HEK293 (cell line): ENCODE measurements at regions not wholly inside any gene's neighbourhood (a gene's known extent, or its start where the extent isn't known, plus 50 kb on each side); places are given as distances from the start of the nearest gene placed in this dataset.

Experiments used
- CTCF ChIA-PET: fragments of 350-600 bp; formaldehyde crosslinking; extraction: SDS; loops from one replicate; lab custom pipeline; 2021; ENCODE audit warnings: antibody characterized with exemption; lab: Yijun Ruan, JAX
- POLR2A ChIA-PET: fragments of 300-600 bp; formaldehyde crosslinking; extraction: SDS; loops from one replicate; lab custom pipeline; 2020; ENCODE audit warnings: antibody characterized with exemption, inconsistent platforms; lab: Yijun Ruan, JAX
- H3K27ac ChIP-seq: fragments of 200-500 bp; sonication (Bioruptor generic); 2 replicates; pipeline ENCODE4 v1.5.1; 2014; ENCODE audit warnings: low read depth, low read length, control low read depth, inconsistent platforms; ENCODE audit errors: extremely low read depth
- H3K36me3 ChIP-seq, 2 experiments: fragments of 200-500 bp in 1 of 2; sonication (Bioruptor generic) in 1 of 2; 1 replicate in 1 of 2; 2 replicates in 1 of 2; pipeline ENCODE4 v1.5.1; 2014 to 2017; ENCODE audit warnings: inconsistent platforms in 2 of 2, low read length in 2 of 2; ENCODE audit not compliant: control insufficient read depth in 2 of 2, insufficient read depth in 1 of 2
- H3K4me1 ChIP-seq: fragments of 200-500 bp; sonication (Bioruptor generic); 2 replicates; pipeline ENCODE4 v1.5.1; 2014; ENCODE audit warnings: mild to moderate bottlenecking, low read length, inconsistent platforms; ENCODE audit not compliant: control insufficient read depth, insufficient read depth
- H3K4me3 ChIP-seq: 2 replicates; pipeline ENCODE4 v1.5.1; 2011; ENCODE audit warnings: low read depth, mild to moderate bottlenecking, control low read depth, low read length, moderate library complexity
- H3K9me3 ChIP-seq: fragments of 200-500 bp; sonication (Bioruptor generic); 2 replicates; pipeline ENCODE4 v1.5.1; 2014; ENCODE audit warnings: low read depth, low read length, inconsistent platforms; ENCODE audit not compliant: control insufficient read depth, insufficient read depth
- BCL11B ChIP-seq: fragments of 450-650 bp; formaldehyde crosslinking; IDR thresholded peaks from 2 replicates; pipeline ENCODE4 v1.5.1; 2016; ENCODE audit warnings: low read depth, missing biosample characterization, missing genetic modification characterization
- GLI2 ChIP-seq: fragments of 450-650 bp; formaldehyde crosslinking; IDR thresholded peaks from 2 replicates; pipeline ENCODE4; 2017; ENCODE audit warnings: missing biosample characterization, missing genetic modification characterization, low read depth, borderline replicate concordance
- MEIS1 ChIP-seq: sonication (generic); formaldehyde crosslinking; IDR thresholded peaks from 2 replicates; pipeline ENCODE4 v1.8.1; 2022; ENCODE audit warnings: missing genetic modification reagents, mild to moderate bottlenecking, borderline replicate concordance
- PRDM1 ChIP-seq: fragments of 450-650 bp; formaldehyde crosslinking; IDR thresholded peaks from 2 replicates; pipeline ENCODE4; 2016; ENCODE audit warnings: missing biosample characterization, missing genetic modification characterization
- ZNF211 ChIP-seq: fragments of 450-650 bp; formaldehyde crosslinking; IDR thresholded peaks from 2 replicates; pipeline ENCODE4 v1.5.1; 2016; ENCODE audit warnings: low read depth, missing biosample characterization, missing genetic modification characterization
- ZNF24 ChIP-seq: fragments of 450-650 bp; formaldehyde crosslinking; IDR thresholded peaks from 2 replicates; pipeline ENCODE4 v1.5.1; 2016; ENCODE audit warnings: missing biosample characterization, missing genetic modification characterization
- ZNF26 ChIP-seq: fragments of 450-650 bp; formaldehyde crosslinking; IDR thresholded peaks from 2 replicates; pipeline ENCODE4 v1.5.1; 2016; ENCODE audit warnings: missing biosample characterization, missing genetic modification characterization
- ZNF266 ChIP-seq: fragments of 450-650 bp; formaldehyde crosslinking; IDR thresholded peaks from 2 replicates; pipeline ENCODE4 v1.5.1; 2016; ENCODE audit warnings: missing biosample characterization, missing genetic modification characterization, low read depth
- ZNF280C ChIP-seq: fragments of 450-650 bp; formaldehyde crosslinking; IDR thresholded peaks from 2 replicates; pipeline ENCODE4 v1.5.1; 2016; ENCODE audit warnings: missing biosample characterization, missing genetic modification characterization
- ZNF324 ChIP-seq: fragments of 450-650 bp; formaldehyde crosslinking; IDR thresholded peaks from 2 replicates; pipeline ENCODE4 v1.5.1; 2016; ENCODE audit warnings: missing biosample characterization, missing genetic modification characterization
- ZNF341 ChIP-seq: fragments of 450-650 bp; formaldehyde crosslinking; IDR thresholded peaks from 2 replicates; pipeline ENCODE4; 2016; ENCODE audit warnings: low read depth, missing biosample characterization, missing genetic modification characterization
- ZNF449 ChIP-seq: fragments of 450-650 bp; formaldehyde crosslinking; IDR thresholded peaks from 2 replicates; pipeline ENCODE4 v1.5.1; 2017; ENCODE audit warnings: missing biosample characterization, mild to moderate bottlenecking, missing genetic modification characterization, moderate library complexity
- ZNF544 ChIP-seq: fragments of 450-650 bp; formaldehyde crosslinking; IDR thresholded peaks from 2 replicates; pipeline ENCODE4 v1.5.0; 2017; ENCODE audit warnings: missing biosample characterization, missing genetic modification characterization
- ZNF560 ChIP-seq: fragments of 450-650 bp; formaldehyde crosslinking; IDR thresholded peaks from 2 replicates; pipeline ENCODE4 v1.5.1; 2017; ENCODE audit warnings: missing biosample characterization, missing genetic modification characterization, borderline replicate concordance
- ZNF621 ChIP-seq: fragments of 450-650 bp; formaldehyde crosslinking; IDR thresholded peaks from 2 replicates; pipeline ENCODE4 v1.5.1; 2017; ENCODE audit warnings: missing biosample characterization, missing genetic modification characterization
- ZNF629 ChIP-seq: fragments of 450-650 bp; formaldehyde crosslinking; IDR thresholded peaks from 2 replicates; pipeline ENCODE4 v1.5.1; 2017; ENCODE audit warnings: missing biosample characterization, missing genetic modification characterization
- ZNF664 ChIP-seq: fragments of 450-650 bp; formaldehyde crosslinking; IDR thresholded peaks from 2 replicates; pipeline ENCODE4 v1.5.1; 2016; ENCODE audit warnings: missing biosample characterization, missing genetic modification characterization
- ZNF843 ChIP-seq: fragments of 450-650 bp; formaldehyde crosslinking; IDR thresholded peaks from 2 replicates; pipeline ENCODE4 v1.5.1; 2016; ENCODE audit warnings: missing biosample characterization, missing genetic modification characterization
- TF ChIP-seq, protein P1 (sequence below): fragments of 450-650 bp; formaldehyde crosslinking; IDR thresholded peaks from 2 replicates; pipeline ENCODE4 v1.5.1; 2017; ENCODE audit warnings: missing biosample characterization, missing genetic modification characterization

GRCh38 chr18:73884868-73885267 is 262.8 kb downstream of the FBXO15 start (continued):
- TF ChIP-seq PRDM1 (tag by site-specific recombination) (no peak), ZNF449 (no peak), ZNF629 (no peak), MEIS1 (CRISPR knock-in tag) (no peak), ZNF280C (tag by site-specific recombination) (no peak)
- TF ChIP-seq, protein P1, sequence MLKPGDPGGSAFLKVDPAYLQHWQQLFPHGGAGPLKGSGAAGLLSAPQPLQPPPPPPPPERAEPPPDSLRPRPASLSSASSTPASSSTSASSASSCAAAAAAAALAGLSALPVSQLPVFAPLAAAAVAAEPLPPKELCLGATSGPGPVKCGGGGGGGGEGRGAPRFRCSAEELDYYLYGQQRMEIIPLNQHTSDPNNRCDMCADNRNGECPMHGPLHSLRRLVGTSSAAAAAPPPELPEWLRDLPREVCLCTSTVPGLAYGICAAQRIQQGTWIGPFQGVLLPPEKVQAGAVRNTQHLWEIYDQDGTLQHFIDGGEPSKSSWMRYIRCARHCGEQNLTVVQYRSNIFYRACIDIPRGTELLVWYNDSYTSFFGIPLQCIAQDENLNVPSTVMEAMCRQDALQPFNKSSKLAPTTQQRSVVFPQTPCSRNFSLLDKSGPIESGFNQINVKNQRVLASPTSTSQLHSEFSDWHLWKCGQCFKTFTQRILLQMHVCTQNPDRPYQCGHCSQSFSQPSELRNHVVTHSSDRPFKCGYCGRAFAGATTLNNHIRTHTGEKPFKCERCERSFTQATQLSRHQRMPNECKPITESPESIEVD, result no peak

GRCh38 chr18:73881396-73881917 is 266.2 kb downstream of the FBXO15 start:
- H3K9me3 ChIP-seq, result no peaks in the 10 kb centered on the region
- CTCF ChIA-PET, result interaction anchor here (0.5 to 0.8 kb wide), 2 partner anchors 111 to 151 kb away, joined by 3 read pairs; no protein-coding TSS in a partner anchor
- no peaks in the 10 kb centered on the region for H3K36me3 ChIP-seq
- H3K4me1 ChIP-seq, result no peaks in the 10 kb centered on the region
- TF ChIP-seq BCL11B (tag by site-specific recombination) (no peak), ZNF26 (tag by site-specific recombination) (no peak), ZNF621 (no peak), ZNF211 (tag by site-specific recombination) (no peak)
- TF ChIP-seq, all 188 proteins: peak for 0
- Histone ChIP-seq H3K4me3 (no peak overlapping the region), H3K27ac (no peak overlapping the region)
- POLR2A ChIA-PET, result no interaction called here

DNA sequence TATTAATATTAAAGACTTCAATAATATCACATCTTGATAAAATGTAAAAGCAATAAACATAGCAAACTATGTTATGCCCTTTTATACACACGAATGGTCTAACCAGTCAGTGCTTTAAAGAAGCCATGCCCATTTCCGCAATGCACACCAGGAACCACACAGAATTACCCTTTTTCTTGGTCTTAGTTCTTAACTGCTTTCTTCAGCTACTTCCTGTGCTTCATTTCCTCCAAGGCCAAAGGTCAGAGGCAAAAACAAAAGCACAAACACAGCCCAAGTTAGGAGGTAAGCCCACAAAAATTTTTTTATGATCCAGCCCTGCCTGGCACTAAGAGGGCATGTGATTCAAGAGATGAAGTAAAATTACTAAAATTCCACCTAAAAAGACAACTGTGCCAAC is 267.2 kb downstream of the FBXO15 start:
- CTCF ChIA-PET, result no interaction called here
- Histone ChIP-seq H3K4me1 (no peaks in the 10 kb centered on the region), H3K36me3 (no peaks in the 10 kb centered on the region), H3K27ac (no peak overlapping the region), H3K4me3 (no peak overlapping the region)
- TF ChIP-seq ZNF24 (tag by site-specific recombination) (no peak), ZNF544 (no peak), ZNF341 (no peak)
- TF ChIP-seq, all 188 proteins: peak for 0
- no peaks in the 10 kb centered on the region for H3K9me3 ChIP-seq
- POLR2A ChIA-PET, result no interaction called here

DNA sequence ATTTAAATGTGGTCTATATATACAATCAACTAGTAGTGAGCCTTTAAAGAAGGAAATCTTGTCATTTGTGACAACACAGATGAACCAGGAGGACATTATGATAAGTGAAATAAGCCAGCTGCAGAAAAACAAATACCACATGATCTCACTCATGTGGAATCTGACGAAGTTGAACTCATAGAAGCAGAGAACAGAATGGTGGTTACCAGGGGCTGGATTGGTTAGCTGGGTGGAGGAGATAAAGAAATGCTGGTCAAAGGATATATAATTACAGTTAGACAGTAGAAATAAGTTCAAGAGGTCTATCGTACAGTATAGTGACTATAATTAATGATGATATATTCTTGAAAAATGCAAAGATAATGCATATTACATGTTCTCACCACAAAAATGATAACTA is 267.9 kb downstream of the FBXO15 start:
- Histone ChIP-seq H3K9me3 (no peaks in the 10 kb centered on the region), H3K4me3 (no peak overlapping the region), H3K4me1 (no peaks in the 10 kb centered on the region), H3K36me3 (no peaks in the 10 kb centered on the region)
- POLR2A ChIA-PET, result no interaction called here
- CTCF ChIA-PET, result interaction anchor here (0.7 kb wide), 1 partner anchor 43 kb away, joined by 4 read pairs; no protein-coding TSS in a partner anchor
- TF ChIP-seq ZNF560 (tag by site-specific recombination) (no peak), ZNF843 (no peak), GLI2 (tag by site-specific recombination) (no peak), ZNF664 (tag by site-specific recombination) (no peak), ZNF266 (tag by site-specific recombination) (no peak), ZNF324 (no peak)
- TF ChIP-seq, protein P1, result no peak
- TF ChIP-seq, all 188 proteins: peak for 0
- no peak overlapping the region for H3K27ac ChIP-seq
